GM12878 (cell line): ENCODE measurements at regions not wholly inside any gene's neighbourhood (a gene's known extent, or its start where the extent isn't known, plus 50 kb on each side); places are given as distances from the start of the nearest gene placed in this dataset.

Source experiments
- ATAC-seq: fragments of 200-7000 bp; cut with Tn5 transposase; 3 replicates; pipeline ENCODE4 v1.9.1; 2020; ENCODE audit warnings: mild to moderate bottlenecking, moderate library complexity
- BruUV-seq: library from RNA; stranded (reverse); fragments of 400-500 nt; replicated peaks from 2 replicates; lab custom pipeline; 2021; lab: Mats Ljungman, UMichigan
- CTCF ChIA-PET: fragments of 300-600 bp; sonication (Branson Sonifier 250); formaldehyde crosslinking; extraction: SDS; loops from one replicate; lab custom pipeline; 2021; ENCODE audit warnings: inconsistent platforms; lab: Yijun Ruan, JAX
- POLR2A ChIA-PET: fragments of 350-600 bp; formaldehyde crosslinking; extraction: SDS; loops from one replicate; lab custom pipeline; 2021; ENCODE audit warnings: inconsistent platforms; lab: Charles Lee
- RAD21 ChIA-PET: fragments of 300-600 bp; sonication (Branson Sonifier 250); formaldehyde crosslinking; loops from one replicate; lab custom pipeline; 2023; ENCODE audit warnings: antibody characterized with exemption; ENCODE audit not compliant: unreplicated experiment; lab: Charles Lee
- SMC1A ChIA-PET: fragments of 300-600 bp; sonication (Branson Sonifier 250); formaldehyde crosslinking; loops from one replicate; lab custom pipeline; 2023; ENCODE audit not compliant: unreplicated experiment, uncharacterized antibody; lab: Charles Lee
- DNase-seq: peaks from one replicate; pipeline ENCODE4 v3.0.0-alpha.2; 2011; ENCODE audit warnings: low read depth, low spot score
- FAIRE-seq: peaks from 3 replicates; lab custom pipeline; 2011; peaks lifted over from hg19 to GRCh38; lab: Jason Lieb, UNC
- H2AFZ ChIP-seq: 2 replicates; pipeline ENCODE4 v1.6.0; 2011; ENCODE audit warnings: low read depth, low read length, control low read depth; ENCODE audit not compliant: control insufficient read depth
- H3K27ac ChIP-seq: 2 replicates; pipeline ENCODE4 v1.5.1; 2011; ENCODE audit warnings: control low read depth; ENCODE audit not compliant: control insufficient read depth, insufficient read depth
- H3K27me3 ChIP-seq, 2 experiments: replicated peaks in 1 of 2; 2 replicates each; pipeline versions ENCODE4 v1.6.0 to v1.6.1; 2011; ENCODE audit warnings: low read length in 1 of 2; ENCODE audit not compliant: control insufficient read depth in 2 of 2, insufficient read depth in 2 of 2
- H3K36me3 ChIP-seq, 2 experiments: 2 replicates each; pipeline ENCODE4 v1.5.1; 2011; ENCODE audit warnings: low read length in 1 of 2; ENCODE audit not compliant: control insufficient read depth in 2 of 2, insufficient read depth in 2 of 2
- H3K4me1 ChIP-seq: 2 replicates; pipeline ENCODE4 v1.6.1; 2011; ENCODE audit warnings: mild to moderate bottlenecking, low read length, moderate library complexity, mixed read lengths; ENCODE audit not compliant: control insufficient read depth, insufficient read depth
- H3K4me2 ChIP-seq: 2 replicates; pipeline ENCODE4 v1.6.0; 2011; ENCODE audit warnings: control low read depth; ENCODE audit not compliant: control insufficient read depth, insufficient read depth
- H3K4me3 ChIP-seq: fragments of 200-600 bp; sonication (generic); 2 replicates; pipeline ENCODE4 v1.5.1; 2016
- H3K79me2 ChIP-seq: 2 replicates; pipeline ENCODE4 v1.6.0; 2011; ENCODE audit warnings: low read length; ENCODE audit not compliant: control insufficient read depth, insufficient read depth
- H3K9ac ChIP-seq: 2 replicates; pipeline ENCODE4 v1.8.0; 2011; ENCODE audit warnings: low read length, control low read depth, mixed read lengths; ENCODE audit not compliant: control insufficient read depth, insufficient read depth
- H3K9me3 ChIP-seq: replicated peaks from 3 replicates; pipeline ENCODE4 v1.5.1; 2011; ENCODE audit warnings: mild to moderate bottlenecking, low read length; ENCODE audit not compliant: control insufficient read depth, insufficient read depth
- H4K20me1 ChIP-seq: 2 replicates; pipeline ENCODE4 v1.6.0; 2011; ENCODE audit not compliant: control insufficient read depth, insufficient read depth
- BACH1 ChIP-seq: fragments of 450-650 bp; IDR thresholded peaks from 2 replicates; pipeline ENCODE4 v1.6.1; 2017; ENCODE audit warnings: mild to moderate bottlenecking, borderline replicate concordance
- CHD1 ChIP-seq: IDR thresholded peaks from 2 replicates; pipeline ENCODE4 v1.6.1; 2012; ENCODE audit warnings: low read depth, low read length, improper control_type of control experiment
- ESRRA ChIP-seq: IDR thresholded peaks from 2 replicates; pipeline ENCODE4 v1.6.1; 2012; ENCODE audit warnings: mild to moderate bottlenecking, low read length, improper control_type of control experiment
- FOXK2 ChIP-seq: fragments of 450-650 bp; IDR thresholded peaks from 2 replicates; pipeline ENCODE4 v1.6.1; 2017; ENCODE audit warnings: mild to moderate bottlenecking, moderate library complexity
- HDGF ChIP-seq: fragments of 450-650 bp; IDR thresholded peaks from 2 replicates; pipeline ENCODE4 v1.6.1; 2016; ENCODE audit warnings: antibody characterized with exemption
- MYC ChIP-seq: IDR thresholded peaks from 2 replicates; pipeline ENCODE4 v1.6.1; 2011; ENCODE audit warnings: mild to moderate bottlenecking, low read length, moderate library complexity, inconsistent platforms; ENCODE audit not compliant: insufficient read depth, insufficient replicate concordance, insufficient read length, severe bottlenecking
- PAX8 ChIP-seq: fragments of 450-650 bp; IDR thresholded peaks from 2 replicates; pipeline ENCODE4 v1.6.1; 2017; ENCODE audit warnings: mild to moderate bottlenecking, moderate library complexity
- REST ChIP-seq: IDR thresholded peaks from 2 replicates; pipeline ENCODE4 v1.6.1; 2012; ENCODE audit warnings: mild to moderate bottlenecking, low read depth, low read length
- SMAD1 ChIP-seq: fragments of 450-650 bp; IDR thresholded peaks from 2 replicates; pipeline ENCODE4 v1.6.1; 2018; ENCODE audit warnings: mild to moderate bottlenecking, low read depth; ENCODE audit not compliant: partially characterized antibody
- YY1 ChIP-seq: IDR thresholded peaks from 2 replicates; pipeline ENCODE4 v1.6.1; 2011; ENCODE audit warnings: low read depth, mild to moderate bottlenecking, low read length
- ZBTB4 ChIP-seq: fragments of 450-650 bp; formaldehyde crosslinking; IDR thresholded peaks from 2 replicates; pipeline ENCODE4 v1.4.0; 2022; ENCODE audit warnings: mild to moderate bottlenecking, moderate library complexity
- ZNF207 ChIP-seq: fragments of 450-650 bp; IDR thresholded peaks from 2 replicates; pipeline ENCODE4 v1.6.1; 2014; ENCODE audit warnings: antibody characterized with exemption, mild to moderate bottlenecking, borderline replicate concordance
- ZNF592 ChIP-seq: fragments of 450-650 bp; IDR thresholded peaks from 2 replicates; pipeline ENCODE4 v1.6.1; 2017; ENCODE audit warnings: mild to moderate bottlenecking, moderate library complexity
- ZNF622 ChIP-seq: fragments of 450-650 bp; IDR thresholded peaks from 2 replicates; pipeline ENCODE4 v1.6.1; 2017; ENCODE audit warnings: mild to moderate bottlenecking, inconsistent platforms
- WGBS: methylation state at CpG from one replicate; pipeline ENCODE4 v1.1.6; 2016; ENCODE audit warnings: low lambda C conversion rate; ENCODE audit not compliant: insufficient replicate concordance, insufficient coverage; ENCODE audit errors: missing lambda C conversion rate; 5-methylcytosine and 5-hydroxymethylcytosine counted together
- in situ Hi-C: fragments of 300-500 bp; cut with MboI; formaldehyde crosslinking; loops from 9 replicates; pipeline ENCODE4 v1.14.3; 2018; ENCODE audit warnings: mixed read lengths
- intact Hi-C: fragments of 100-400 bp; cut with micrococcal nuclease; formaldehyde crosslinking; loops from one replicate; pipeline ENCODE4 v1.14.2; 2022; ENCODE audit not compliant: unreplicated experiment

DNA sequence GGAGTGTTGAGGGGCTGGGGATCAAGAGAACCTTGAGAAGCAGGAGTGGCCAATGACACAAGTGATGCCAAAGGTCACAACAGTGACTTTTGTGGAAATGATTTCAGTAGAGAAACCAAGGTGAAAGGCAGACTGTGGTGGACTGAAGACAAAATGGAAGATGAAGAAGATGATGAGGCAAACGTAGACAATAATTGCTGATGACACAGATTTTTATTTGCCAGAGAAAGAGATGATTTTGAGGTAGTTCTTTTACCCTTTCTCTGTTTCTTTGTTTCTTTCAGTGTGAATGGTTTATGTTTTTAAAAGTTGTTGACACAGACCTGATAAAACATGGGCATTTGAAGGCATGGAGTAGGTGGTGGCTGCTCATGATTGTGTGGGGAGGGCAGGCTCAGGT lies 121.0 kb upstream of the ARGLU1 start (continued):
- TF ChIP-seq ZNF592 (no peak), ZNF207 (no peak), YY1 (no peak), HDGF (no peak)

GRCh38 chr13:106686163-106686562 lies 118.2 kb upstream of the ARGLU1 start:
- SMC1A ChIA-PET = interaction anchor here (0.7 kb wide), 1 partner anchor 20 kb away, joined by 3 read pairs; no protein-coding TSS in a partner anchor
- POLR2A ChIA-PET = no interaction called here
- Histone ChIP-seq H3K36me3 (no peaks in the 10 kb centered on the region), H3K27me3 (no peaks in the 10 kb centered on the region; a peak in 1 of 4 replicates), H3K4me1 (no peaks in the 10 kb centered on the region), H3K9me3 (no peaks in the 10 kb centered on the region), H3K9ac (no peak overlapping the region), H3K79me2 (no peaks in the 10 kb centered on the region), H3K4me2 (no peak overlapping the region), H3K27ac (no peak overlapping the region), H2AFZ (no peak overlapping the region), H4K20me1 (no peaks in the 10 kb centered on the region), H3K4me3 (no peak overlapping the region)
- no peak for ATAC-seq
- RAD21 ChIA-PET = no interaction called here
- FAIRE-seq = no peak
- in situ Hi-C loops (no loop called here), intact Hi-C loops (no loop called here)
- DNase-seq = no peak
- WGBS = 11% methylated on average over 3 of the region's 3 CpGs
- BruUV-seq = no TSS peak
- CTCF ChIA-PET = no interaction called here
- no peak for TF ChIP-seq PAX8
- TF ChIP-seq BACH1 = no peak
- TF ChIP-seq REST = no peak
- no peak for TF ChIP-seq ZBTB4 (CRISPR knock-in tag)
- TF ChIP-seq SMAD1 = no peak
- TF ChIP-seq CHD1 = no peak
- TF ChIP-seq ESRRA = no peak
- no peak for TF ChIP-seq ZNF622
- TF ChIP-seq FOXK2 = no peak
- no peak for TF ChIP-seq MYC
